CD8-positive, alpha-beta memory T cell (primary cell): ENCODE measurements at regions not wholly inside any gene's neighbourhood (a gene's known extent, or its start where the extent isn't known, plus 50 kb on each side); places are given as distances from the start of the nearest gene placed in this dataset.

ENCODE experiments used
- CTCF ChIA-PET: fragments of 350-600 bp; sonication (Branson Sonifier 250); formaldehyde crosslinking; loops from one replicate; lab custom pipeline; 2021; ENCODE audit warnings: antibody characterized with exemption; lab: Charles Lee
- POLR2A ChIA-PET: fragments of 350-600 bp; sonication (Branson Sonifier 250); formaldehyde crosslinking; loops from one replicate; lab custom pipeline; 2021; ENCODE audit warnings: antibody characterized with exemption; lab: Charles Lee
- DNase-seq, 5 donors: peaks; one replicate each; pipeline versions ENCODE4 v3.0.0 to v3.0.0-alpha.2; 2020 to 2022; ENCODE audit warnings: mixed read lengths in 1 of 5
- H3K27ac ChIP-seq: one replicate; pipeline ENCODE4 v1.7.0; 2013; ENCODE audit warnings: low read depth, mild to moderate bottlenecking, low read length, moderate library complexity
- H3K27me3 ChIP-seq: 2 replicates; pipeline ENCODE4 v1.7.0; 2013; ENCODE audit warnings: low read length, mild to moderate bottlenecking; ENCODE audit not compliant: insufficient read depth, poor library complexity, severe bottlenecking
- H3K36me3 ChIP-seq: 2 replicates; pipeline ENCODE4 v1.7.0; 2013; ENCODE audit warnings: mild to moderate bottlenecking, low read length, moderate library complexity; ENCODE audit not compliant: insufficient read depth
- H3K4me1 ChIP-seq: 2 replicates; pipeline ENCODE4 v1.7.0; 2013; ENCODE audit warnings: mild to moderate bottlenecking, low read length, moderate library complexity; ENCODE audit not compliant: insufficient read depth
- H3K4me3 ChIP-seq: 2 replicates; pipeline ENCODE4 v1.7.0; 2013; ENCODE audit warnings: mild to moderate bottlenecking, low read length
- H3K9me3 ChIP-seq: 2 replicates; pipeline ENCODE4 v1.7.0; 2013; ENCODE audit warnings: mild to moderate bottlenecking, low read length
- H3K27ac Mint-ChIP-seq, 8 donors: one replicate each; pipeline ENCODE4 v1.8.0; 2020 to 2021; ENCODE audit warnings: mixed read lengths in 8 of 8, mild to moderate bottlenecking in 6 of 8, inconsistent platforms in 3 of 8, moderate library complexity in 3 of 8
- H3K27me3 Mint-ChIP-seq, 2 donors: one replicate each; pipeline ENCODE4 v1.8.0; 2020 to 2021; ENCODE audit warnings: mixed read lengths in 2 of 2, mild to moderate bottlenecking in 1 of 2, moderate library complexity in 1 of 2
- H3K36me3 Mint-ChIP-seq, 3 donors: one replicate each; pipeline ENCODE4 v1.8.0; 2020 to 2021; ENCODE audit warnings: mixed read lengths in 3 of 3, inconsistent platforms in 1 of 3, mild to moderate bottlenecking in 1 of 3
- H3K4me1 Mint-ChIP-seq, 3 donors: one replicate each; pipeline ENCODE4 v1.8.0; 2020 to 2021; ENCODE audit warnings: mixed read lengths in 3 of 3, inconsistent platforms in 1 of 3, mild to moderate bottlenecking in 1 of 3
- H3K4me3 Mint-ChIP-seq, 7 donors: one replicate each; pipeline ENCODE4 v1.8.0; 2020 to 2021; ENCODE audit warnings: mixed read lengths in 7 of 7, mild to moderate bottlenecking in 6 of 7, moderate library complexity in 4 of 7, inconsistent platforms in 2 of 7
- H3K9me3 Mint-ChIP-seq, 5 donors: one replicate each; pipeline ENCODE4 v1.8.0; 2020 to 2022; ENCODE audit warnings: mixed read lengths in 5 of 5, mild to moderate bottlenecking in 3 of 5, moderate library complexity in 2 of 5, inconsistent platforms in 1 of 5

DNA sequence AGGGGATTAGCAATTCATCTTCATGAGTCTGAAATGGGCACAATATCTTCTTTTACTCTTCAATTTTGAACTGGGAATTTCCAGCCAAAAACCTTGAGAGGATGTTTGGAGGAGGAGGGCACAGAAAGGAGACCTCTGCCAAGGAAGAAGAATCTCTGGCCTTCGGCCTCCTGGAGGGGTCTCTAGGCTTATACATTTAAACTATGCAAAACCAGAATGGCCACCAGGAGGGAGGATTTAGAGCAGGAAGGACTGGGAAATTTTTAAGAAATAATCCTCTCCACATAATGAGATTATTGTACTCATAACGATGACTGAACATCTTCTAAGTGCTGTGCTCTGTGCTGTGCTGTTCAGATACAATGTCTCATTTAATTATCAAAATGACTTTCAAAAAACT, 325.9 kb downstream of the NDFIP2 start:
- Mint-ChIP-seq H3K9me3 (peaks cover 0 to 11% (median 0%) of the 10 kb centered on the region in 5 donors), H3K4me3 (no peak overlapping the region), H3K27ac (no peak overlapping the region), H3K4me1 (no peaks in the 10 kb centered on the region), H3K27me3 (peaks cover 0 to 2% of the 10 kb centered on the region in 2 donors), H3K36me3 (no peaks in the 10 kb centered on the region)
- Histone ChIP-seq H3K4me1 (no peaks in the 10 kb centered on the region), H3K4me3 (no peak overlapping the region), H3K27me3 (no peaks in the 10 kb centered on the region), H3K9me3 (no peaks in the 10 kb centered on the region), H3K36me3 (no peaks in the 10 kb centered on the region), H3K27ac (no peak overlapping the region)
- POLR2A ChIA-PET, result no interaction called here
- DNase-seq, result no peak
- CTCF ChIA-PET, result no interaction called here

DNA sequence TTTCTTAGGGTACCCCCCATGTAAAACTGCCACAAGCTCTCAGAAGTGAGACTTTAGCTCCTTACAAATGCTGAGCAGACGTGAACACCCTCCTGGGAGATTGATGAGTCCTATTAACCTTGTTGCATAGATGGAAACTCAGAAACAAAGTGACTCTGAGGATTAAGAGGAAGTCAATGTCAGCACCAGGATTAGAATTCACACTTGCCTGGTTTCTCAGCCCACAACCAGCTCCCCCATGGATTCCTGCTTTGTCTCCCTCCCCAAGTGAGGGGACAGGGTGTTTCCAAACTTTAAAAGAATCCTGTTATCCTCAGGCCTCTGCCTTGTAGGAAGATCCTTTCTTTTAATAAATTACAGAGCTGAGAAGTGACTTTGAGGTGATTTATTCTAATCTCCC, 324.4 kb downstream of the NDFIP2 start:
- Mint-ChIP-seq H3K4me3 (no peak overlapping the region), H3K9me3 (peaks cover 0 to 11% (median 0%) of the 10 kb centered on the region in 5 donors), H3K36me3 (no peaks in the 10 kb centered on the region), H3K27me3 (peaks cover 0 to 2% of the 10 kb centered on the region in 2 donors), H3K27ac (no peak overlapping the region), H3K4me1 (no peaks in the 10 kb centered on the region)
- ChIA-PET POLR2A (no interaction called here), CTCF (no interaction called here)
- Histone ChIP-seq H3K27ac (no peak overlapping the region), H3K4me3 (no peak overlapping the region), H3K9me3 (no peaks in the 10 kb centered on the region), H3K27me3 (no peaks in the 10 kb centered on the region), H3K36me3 (no peaks in the 10 kb centered on the region), H3K4me1 (no peaks in the 10 kb centered on the region)
- DNase-seq, result no peak

DNA sequence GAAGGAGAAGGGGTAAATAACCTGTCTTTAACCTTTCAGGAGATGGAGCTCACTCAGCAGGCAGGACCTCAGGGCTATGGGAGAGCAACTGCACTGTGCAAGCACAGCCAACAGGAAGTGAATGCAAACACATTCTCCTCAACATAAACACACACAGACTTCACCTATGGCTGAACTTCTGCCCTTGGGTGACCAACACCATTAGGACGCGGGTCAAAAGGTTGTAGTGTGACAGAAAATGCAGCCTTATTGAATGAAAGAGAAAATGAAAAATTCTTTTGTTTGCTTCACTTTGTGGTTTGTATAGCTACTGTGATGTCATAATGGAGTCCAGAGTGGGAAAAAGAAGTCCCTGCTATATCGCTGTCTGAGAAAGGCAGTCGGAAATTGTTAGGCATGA, 323.0 kb downstream of the NDFIP2 start:
- H3K36me3 ChIP-seq, result no peaks in the 10 kb centered on the region
- H3K4me1 ChIP-seq, result no peaks in the 10 kb centered on the region
- no peak overlapping the region for H3K27ac Mint-ChIP-seq
- H3K4me1 Mint-ChIP-seq, result no peaks in the 10 kb centered on the region
- H3K9me3 Mint-ChIP-seq, result peaks cover 0 to 11% (median 0%) of the 10 kb centered on the region in 5 donors
- H3K27ac ChIP-seq, result no peak overlapping the region
- H3K27me3 Mint-ChIP-seq, result peaks cover 0 to 2% of the 10 kb centered on the region in 2 donors
- ChIA-PET CTCF (no interaction called here), POLR2A (no interaction called here)
- no peak overlapping the region for H3K4me3 Mint-ChIP-seq
- no peak overlapping the region for H3K4me3 ChIP-seq
- H3K36me3 Mint-ChIP-seq, result no peaks in the 10 kb centered on the region
- DNase-seq, result no peak
- H3K9me3 ChIP-seq, result no peaks in the 10 kb centered on the region
- no peaks in the 10 kb centered on the region for H3K27me3 ChIP-seq

DNA sequence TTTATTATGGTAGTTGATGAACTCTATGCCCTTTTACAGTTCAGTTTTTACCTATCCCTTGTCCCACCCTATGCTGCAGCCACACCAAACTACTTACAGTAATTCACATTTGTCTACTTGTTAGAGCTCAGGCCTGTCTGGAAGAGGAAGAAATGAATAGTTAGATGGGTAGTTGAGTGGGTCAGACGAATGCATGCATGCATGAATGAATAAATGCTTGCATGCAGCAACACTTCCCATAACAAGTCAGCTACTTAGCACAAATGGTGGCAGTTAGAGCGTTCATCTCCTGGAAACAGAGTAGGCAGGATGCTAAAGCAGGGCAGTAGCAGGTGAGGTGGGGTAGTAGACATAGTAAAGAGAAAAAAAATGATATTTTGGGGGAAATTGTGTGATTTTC, 322.3 kb downstream of the NDFIP2 start:
- ChIA-PET POLR2A (no interaction called here), CTCF (no interaction called here)
- no peak overlapping the region for H3K4me3 Mint-ChIP-seq
- DNase-seq, result no peak
- H3K4me1 ChIP-seq, result no peaks in the 10 kb centered on the region
- H3K36me3 Mint-ChIP-seq, result no peaks in the 10 kb centered on the region
- H3K4me3 ChIP-seq, result no peak overlapping the region
- H3K9me3 Mint-ChIP-seq, result peaks cover 0 to 5% (median 0%) of the 10 kb centered on the region in 5 donors
- H3K27me3 Mint-ChIP-seq, result peaks cover 0 to 2% of the 10 kb centered on the region in 2 donors
- no peak overlapping the region for H3K27ac ChIP-seq
- no peaks in the 10 kb centered on the region for H3K36me3 ChIP-seq
- H3K27ac Mint-ChIP-seq, result no peak overlapping the region
- no peaks in the 10 kb centered on the region for H3K4me1 Mint-ChIP-seq
- no peaks in the 10 kb centered on the region for H3K9me3 ChIP-seq
- H3K27me3 ChIP-seq, result no peaks in the 10 kb centered on the region

DNA sequence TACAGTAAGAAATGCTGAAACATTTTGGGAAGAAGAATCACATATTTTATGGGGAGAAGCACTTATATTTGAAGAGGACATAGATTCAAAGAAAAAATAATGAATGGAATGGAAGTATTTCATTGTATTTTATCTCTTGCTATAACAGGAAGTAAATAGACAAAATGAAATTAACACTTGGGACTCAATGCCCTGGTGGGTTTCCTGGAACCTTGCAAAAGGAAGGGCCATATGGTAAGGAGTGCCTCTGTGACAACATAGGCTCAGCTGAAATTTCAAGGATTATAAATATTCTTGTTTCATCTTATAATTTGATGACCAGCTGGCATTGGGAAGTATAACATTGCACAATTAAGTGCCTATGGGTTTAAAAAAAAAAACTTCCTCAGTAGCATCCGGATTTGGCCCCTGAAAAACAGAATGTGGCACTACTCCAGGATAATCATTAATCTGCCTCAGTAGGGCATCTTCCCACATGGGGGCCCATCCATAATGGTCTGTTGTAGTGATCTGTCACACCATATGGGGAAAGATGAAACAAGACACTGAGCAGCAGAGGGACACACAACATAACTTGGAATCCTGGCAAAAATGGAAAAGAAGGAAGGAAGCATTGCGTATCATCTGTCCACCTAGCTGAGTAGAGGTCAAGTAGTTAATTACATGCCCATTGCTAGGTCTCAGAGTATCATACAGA, 321.6 kb downstream of the NDFIP2 start:
- no peaks in the 10 kb centered on the region for H3K36me3 ChIP-seq
- H3K27ac Mint-ChIP-seq, result no peak overlapping the region
- no peak for DNase-seq
- H3K4me3 Mint-ChIP-seq, result no peak overlapping the region
- H3K27ac ChIP-seq, result no peak overlapping the region
- H3K27me3 Mint-ChIP-seq, result peaks cover 0 to 2% of the 10 kb centered on the region in 2 donors
- ChIA-PET POLR2A (no interaction called here), CTCF (no interaction called here)
- H3K4me1 ChIP-seq, result no peaks in the 10 kb centered on the region
- no peaks in the 10 kb centered on the region for H3K4me1 Mint-ChIP-seq
- no peaks in the 10 kb centered on the region for H3K27me3 ChIP-seq
- H3K36me3 Mint-ChIP-seq, result no peaks in the 10 kb centered on the region
- H3K9me3 ChIP-seq, result no peaks in the 10 kb centered on the region
- peaks cover 0 to 5% (median 0%) of the 10 kb centered on the region in 5 donors for H3K9me3 Mint-ChIP-seq
- H3K4me3 ChIP-seq, result no peak overlapping the region

DNA sequence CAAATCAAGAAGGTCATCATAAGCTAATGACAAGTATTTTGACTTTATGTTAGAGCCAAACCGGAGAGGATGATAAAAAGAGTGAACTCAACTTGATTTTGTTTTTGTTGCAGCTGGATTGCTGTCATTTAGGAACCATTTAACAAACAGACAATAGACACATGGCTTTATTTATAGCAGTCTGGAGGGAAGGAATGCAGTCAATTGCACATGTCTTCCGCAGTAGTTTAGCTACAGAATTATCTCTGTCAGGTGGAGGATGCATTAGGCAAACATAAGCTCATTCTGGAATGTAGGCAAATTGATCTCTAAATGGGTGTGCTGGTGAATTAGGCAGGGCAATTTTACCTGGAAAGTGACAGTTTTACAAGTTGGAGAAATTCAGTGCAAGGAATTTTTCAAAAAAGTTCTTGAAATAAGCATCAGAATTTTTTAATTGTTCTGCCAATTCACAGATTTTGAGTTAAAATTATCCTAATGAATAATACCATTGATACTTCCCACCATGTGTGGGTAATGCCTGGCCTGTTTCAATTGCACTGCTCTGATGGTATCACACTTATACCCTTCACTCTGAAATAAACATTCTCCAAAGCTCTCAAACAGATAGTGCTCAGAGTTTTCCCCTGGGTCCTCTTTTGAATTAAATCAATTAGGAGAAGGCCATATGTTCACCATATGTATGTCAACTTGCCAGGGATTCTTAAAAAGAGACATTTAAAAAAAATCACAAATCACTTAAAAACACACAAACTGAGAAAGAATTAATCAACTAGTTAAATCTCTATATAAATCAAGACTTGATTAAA, 318.3 kb downstream of the NDFIP2 start:
- DNase-seq, result no peak
- H3K9me3 ChIP-seq, result no peaks in the 10 kb centered on the region
- H3K4me3 Mint-ChIP-seq, result no peak overlapping the region
- no peaks in the 10 kb centered on the region for H3K36me3 ChIP-seq
- POLR2A ChIA-PET, result no interaction called here
- H3K36me3 Mint-ChIP-seq, result no peaks in the 10 kb centered on the region
- no peak overlapping the region for H3K27ac Mint-ChIP-seq
- H3K9me3 Mint-ChIP-seq, result no peaks in the 10 kb centered on the region
- CTCF ChIA-PET, result no interaction called here
- no peaks in the 10 kb centered on the region for H3K4me1 ChIP-seq
- no peak overlapping the region for H3K27ac ChIP-seq
- no peak overlapping the region for H3K4me3 ChIP-seq
- H3K27me3 Mint-ChIP-seq, result peaks cover 0 to 2% of the 10 kb centered on the region in 2 donors
- H3K4me1 Mint-ChIP-seq, result no peaks in the 10 kb centered on the region
- no peaks in the 10 kb centered on the region for H3K27me3 ChIP-seq

DNA sequence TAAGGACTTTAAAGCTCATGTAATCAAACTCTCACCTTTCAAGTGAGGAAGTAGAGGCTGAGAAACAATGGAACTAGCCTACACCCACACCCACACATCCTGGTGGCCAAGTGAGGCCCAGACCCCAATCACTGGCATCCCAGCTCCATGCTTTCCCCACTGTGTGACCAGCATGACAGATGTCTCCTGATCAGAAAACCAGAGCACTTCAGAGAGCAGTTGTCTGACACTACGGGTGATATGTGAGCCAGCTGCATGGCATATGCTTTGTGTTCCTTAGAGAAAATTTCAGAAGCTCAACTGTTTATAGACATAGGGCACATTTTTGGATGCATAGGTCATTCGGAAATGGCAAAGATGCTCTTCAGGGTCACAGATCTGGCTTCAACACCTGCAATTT, 315.2 kb downstream of the NDFIP2 start:
- Mint-ChIP-seq H3K4me3 (no peak overlapping the region), H3K9me3 (no peaks in the 10 kb centered on the region), H3K4me1 (no peaks in the 10 kb centered on the region), H3K36me3 (no peaks in the 10 kb centered on the region), H3K27me3 (peaks cover 0 to 3% of the 10 kb centered on the region in 2 donors), H3K27ac (no peak overlapping the region)
- DNase-seq, result no peak
- Histone ChIP-seq H3K27ac (no peak overlapping the region), H3K27me3 (no peaks in the 10 kb centered on the region), H3K4me1 (no peaks in the 10 kb centered on the region), H3K4me3 (no peak overlapping the region), H3K36me3 (no peaks in the 10 kb centered on the region), H3K9me3 (no peaks in the 10 kb centered on the region)
- CTCF ChIA-PET, result no interaction called here
- POLR2A ChIA-PET, result no interaction called here

DNA sequence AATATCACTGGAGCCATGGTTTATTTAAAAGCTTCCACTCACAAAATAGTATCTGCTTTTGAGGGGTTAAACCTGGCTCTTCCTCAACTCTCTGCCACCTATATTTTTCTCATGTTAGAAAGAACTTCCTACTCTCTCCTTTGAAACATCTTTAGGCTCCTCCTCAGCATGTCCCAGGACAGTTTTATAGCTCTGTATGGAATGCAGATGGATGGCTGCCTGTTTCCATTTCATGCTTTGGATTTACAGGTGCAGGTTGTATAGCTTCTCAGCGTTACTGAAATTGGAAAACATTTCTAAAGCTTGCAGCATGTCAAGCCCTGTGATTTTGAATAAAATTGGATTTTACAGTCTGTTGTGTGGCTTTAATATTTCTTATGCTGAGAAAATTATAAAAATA, 314.0 kb downstream of the NDFIP2 start:
- POLR2A ChIA-PET, result no interaction called here
- CTCF ChIA-PET, result no interaction called here

More for the DNA sequence above, 314.0 kb downstream of the NDFIP2 start:
- Mint-ChIP-seq H3K27me3 (peaks cover 0 to 3% of the 10 kb centered on the region in 2 donors), H3K9me3 (no peaks in the 10 kb centered on the region), H3K4me1 (no peaks in the 10 kb centered on the region), H3K27ac (no peak overlapping the region), H3K36me3 (no peaks in the 10 kb centered on the region), H3K4me3 (no peak overlapping the region)
- Histone ChIP-seq H3K27ac (no peak overlapping the region), H3K36me3 (no peaks in the 10 kb centered on the region), H3K4me1 (no peaks in the 10 kb centered on the region), H3K4me3 (no peak overlapping the region), H3K27me3 (no peaks in the 10 kb centered on the region), H3K9me3 (no peaks in the 10 kb centered on the region)
- DNase-seq, result no peak
